B cell (primary cell): ENCODE measurements at regions not wholly inside any gene's neighbourhood (a gene's known extent, or its start where the extent isn't known, plus 50 kb on each side); places are given as distances from the start of the nearest gene placed in this dataset.

ENCODE experiments used
- ATAC-seq: fragments of 200-7000 bp; cut with Tn5 transposase; one replicate; pipeline ENCODE4 v1.10.0; 2021; ENCODE audit warnings: low read depth, mild to moderate bottlenecking, moderate number of reproducible peaks, moderate library complexity
- CTCF ChIA-PET: fragments of 350-600 bp; sonication (Branson Sonifier 250); formaldehyde crosslinking; loops from one replicate; lab custom pipeline; 2021; ENCODE audit warnings: antibody characterized with exemption, inconsistent platforms; lab: Charles Lee
- POLR2A ChIA-PET: fragments of 350-600 bp; sonication (Branson Sonifier 250); formaldehyde crosslinking; loops from one replicate; lab custom pipeline; 2021; ENCODE audit warnings: antibody characterized with exemption; lab: Charles Lee
- DNase-seq: peaks from one replicate; pipeline ENCODE4 v3.0.0; 2013
- H2AFZ ChIP-seq: 2 replicates; pipeline ENCODE4 v1.6.1; 2012; ENCODE audit warnings: mild to moderate bottlenecking, low read depth, low read length; ENCODE audit not compliant: insufficient read depth, poor library complexity, severe bottlenecking
- H3K27ac ChIP-seq, 2 donors: 1 replicate in 1 of 2; 2 replicates in 1 of 2; pipeline ENCODE4 v1.5.1; 2012 to 2013; ENCODE audit warnings: low read length in 2 of 2, mild to moderate bottlenecking in 2 of 2, moderate library complexity in 1 of 2
- H3K27me3 ChIP-seq, 4 experiments: fragments of 200-600 bp in 1 of 4; sonication (generic) in 1 of 4; replicated peaks in 1 of 4; 1 replicate in 2 of 4; 2 replicates in 2 of 4; pipeline versions ENCODE4 v1.6.1 to v1.7.0; 2013 to 2016; ENCODE audit warnings: low read length in 3 of 4, mild to moderate bottlenecking in 2 of 4, mixed read lengths in 1 of 4, moderate library complexity in 1 of 4; ENCODE audit not compliant: insufficient read depth in 4 of 4, control insufficient read depth in 3 of 4; ENCODE audit errors: control extremely low read depth in 1 of 4
- H3K36me3 ChIP-seq, 2 experiments: replicated peaks in 1 of 2; 1 replicate in 1 of 2; 2 replicates in 1 of 2; pipeline versions ENCODE4 v1.6.1 to v1.7.1; 2013; ENCODE audit warnings: low read length in 1 of 2; ENCODE audit not compliant: insufficient read depth in 2 of 2, control insufficient read depth in 1 of 2; ENCODE audit errors: control extremely low read depth in 1 of 2, extremely low read depth in 1 of 2
- H3K4me1 ChIP-seq, 2 donors: fragments of 200-600 bp in 1 of 2; sonication (generic) in 1 of 2; 1 replicate in 1 of 2; 2 replicates in 1 of 2; pipeline versions ENCODE4 v1.5.1 to v1.6.1; 2013 to 2017; ENCODE audit warnings: low read length in 2 of 2; ENCODE audit not compliant: control insufficient read depth in 2 of 2, insufficient read depth in 2 of 2
- H3K4me2 ChIP-seq: replicated peaks from 2 replicates; pipeline ENCODE3; 2012; ENCODE audit warnings: mild to moderate bottlenecking, low read depth, low read length; ENCODE audit not compliant: poor library complexity, severe bottlenecking
- H3K4me3 ChIP-seq, 5 experiments: fragments of 200-600 bp in 1 of 5; sonication (generic) in 1 of 5; 1 replicate in 3 of 5; 2 replicates in 2 of 5; pipeline versions ENCODE4 v1.5.1 to v1.7.0; 2011 to 2016; ENCODE audit warnings: low read length in 4 of 5, mild to moderate bottlenecking in 4 of 5, low read depth in 2 of 5, control low read depth in 1 of 5, moderate library complexity in 1 of 5; ENCODE audit not compliant: insufficient read depth in 1 of 5; ENCODE audit errors: control extremely low read depth in 1 of 5, extremely low read depth in 1 of 5
- H3K79me2 ChIP-seq: fragments of 200-600 bp; sonication (generic); one replicate; pipeline ENCODE4 v1.6.0; 2016; ENCODE audit warnings: low read length; ENCODE audit not compliant: control insufficient read depth, insufficient read depth
- H3K9ac ChIP-seq: fragments of 200-600 bp; sonication (generic); 2 replicates; pipeline ENCODE4 v1.6.1; 2017; ENCODE audit warnings: mild to moderate bottlenecking, low read length, moderate library complexity
- H3K9me3 ChIP-seq, 3 donors: one replicate each; pipeline versions ENCODE4 v1.6.1 to v1.7.1; 2013; ENCODE audit warnings: low read length in 2 of 3; ENCODE audit not compliant: control insufficient read depth in 2 of 3, insufficient read depth in 1 of 3; ENCODE audit errors: control extremely low read depth in 1 of 3
- H4K20me1 ChIP-seq: 2 replicates; pipeline ENCODE4 v1.6.0; 2012; ENCODE audit warnings: mild to moderate bottlenecking, low read length; ENCODE audit not compliant: insufficient read depth, control insufficient read depth, poor library complexity, severe bottlenecking
- H3K27ac Mint-ChIP-seq: one replicate; pipeline ENCODE4 v1.8.0; 2021; ENCODE audit warnings: mixed read lengths
- H3K27me3 Mint-ChIP-seq: one replicate; pipeline ENCODE4 v1.8.0; 2021; ENCODE audit warnings: mixed read lengths
- H3K4me1 Mint-ChIP-seq: one replicate; pipeline ENCODE4 v1.8.0; 2021; ENCODE audit warnings: mixed read lengths
- H3K4me3 Mint-ChIP-seq: one replicate; pipeline ENCODE4 v1.8.0; 2021; ENCODE audit warnings: mixed read lengths
- H3K9me3 Mint-ChIP-seq: one replicate; pipeline ENCODE4 v1.8.0; 2022; ENCODE audit warnings: mixed read lengths; ENCODE audit not compliant: insufficient read depth
- EZH2 ChIP-seq: IDR thresholded peaks from 2 replicates; pipeline ENCODE4 v1.6.1; 2012; ENCODE audit warnings: borderline replicate concordance, low read depth, mild to moderate bottlenecking, moderate library complexity, low read length; ENCODE audit not compliant: insufficient read depth, poor library complexity, severe bottlenecking
- WGBS: methylation state at CpG from one replicate; pipeline ENCODE4 v1.1.5; 2013; ENCODE audit warnings: missing lambda C conversion rate; ENCODE audit not compliant: insufficient coverage; 5-methylcytosine and 5-hydroxymethylcytosine counted together
- intact Hi-C: fragments of 100-400 bp; cut with micrococcal nuclease; formaldehyde crosslinking; loops from one replicate; pipeline ENCODE4 v1.10.0; 2022
- TF ChIP-seq, protein P1 (sequence below): fragments of 200-600 bp; IDR thresholded peaks from one replicate; pipeline ENCODE4 v1.8.0; 2022; ENCODE audit warnings: antibody characterized with exemption, mild to moderate bottlenecking

DNA sequence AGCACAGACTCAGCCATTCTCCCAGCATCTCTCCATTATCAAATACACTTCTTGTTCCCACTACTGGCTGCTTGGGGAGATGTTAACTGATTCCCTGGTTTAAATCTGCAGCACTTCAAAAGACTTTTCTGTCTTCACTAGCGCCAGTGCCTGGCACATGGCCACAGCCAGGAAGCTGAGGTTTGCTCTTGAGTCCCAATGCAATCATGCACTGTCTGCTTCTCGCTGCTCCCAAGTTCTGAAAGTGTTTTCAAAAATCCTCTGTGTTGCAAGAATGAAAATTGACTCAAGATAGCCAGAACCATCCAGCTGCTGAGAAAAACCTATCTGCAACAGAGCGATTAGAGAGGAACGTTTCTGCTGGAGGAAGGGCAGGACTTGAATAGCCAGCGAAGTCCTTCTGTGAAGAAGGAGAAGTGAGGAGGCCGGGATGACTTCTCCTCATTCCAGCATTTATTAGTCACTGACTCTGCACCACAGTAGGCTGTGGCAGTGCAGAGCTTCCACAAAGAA is 358.4 kb upstream of the NR2F2 start:
- no peak overlapping the region for H3K9ac ChIP-seq

DNA sequence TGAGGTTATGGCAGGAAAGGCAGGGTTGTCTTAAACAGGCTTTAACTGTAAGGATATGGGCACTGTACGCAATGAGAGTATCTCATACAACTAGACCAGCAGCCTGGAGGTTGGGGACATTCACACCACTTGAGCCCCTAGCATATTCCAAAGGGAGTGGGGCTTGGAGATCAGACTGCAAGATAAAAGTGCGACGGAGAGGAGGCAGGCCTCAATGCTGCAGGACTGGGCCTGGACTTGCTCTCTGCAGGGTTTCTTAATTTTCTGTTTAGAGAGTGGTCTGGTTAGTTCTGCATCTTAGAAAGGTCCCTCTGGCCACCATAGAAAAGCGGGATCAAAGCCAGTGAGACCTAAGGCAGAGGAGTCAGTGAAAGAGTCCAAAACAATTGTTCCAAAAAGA is 357.7 kb upstream of the NR2F2 start:
- 96% methylated on average over 4 of the region's 4 CpGs for WGBS
- H3K36me3 ChIP-seq, result no peaks in the 10 kb centered on the region
- TF ChIP-seq, protein P1, sequence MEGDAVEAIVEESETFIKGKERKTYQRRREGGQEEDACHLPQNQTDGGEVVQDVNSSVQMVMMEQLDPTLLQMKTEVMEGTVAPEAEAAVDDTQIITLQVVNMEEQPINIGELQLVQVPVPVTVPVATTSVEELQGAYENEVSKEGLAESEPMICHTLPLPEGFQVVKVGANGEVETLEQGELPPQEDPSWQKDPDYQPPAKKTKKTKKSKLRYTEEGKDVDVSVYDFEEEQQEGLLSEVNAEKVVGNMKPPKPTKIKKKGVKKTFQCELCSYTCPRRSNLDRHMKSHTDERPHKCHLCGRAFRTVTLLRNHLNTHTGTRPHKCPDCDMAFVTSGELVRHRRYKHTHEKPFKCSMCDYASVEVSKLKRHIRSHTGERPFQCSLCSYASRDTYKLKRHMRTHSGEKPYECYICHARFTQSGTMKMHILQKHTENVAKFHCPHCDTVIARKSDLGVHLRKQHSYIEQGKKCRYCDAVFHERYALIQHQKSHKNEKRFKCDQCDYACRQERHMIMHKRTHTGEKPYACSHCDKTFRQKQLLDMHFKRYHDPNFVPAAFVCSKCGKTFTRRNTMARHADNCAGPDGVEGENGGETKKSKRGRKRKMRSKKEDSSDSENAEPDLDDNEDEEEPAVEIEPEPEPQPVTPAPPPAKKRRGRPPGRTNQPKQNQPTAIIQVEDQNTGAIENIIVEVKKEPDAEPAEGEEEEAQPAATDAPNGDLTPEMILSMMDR, result no peak
- TF ChIP-seq EZH2, result no peak
- no peaks in the 10 kb centered on the region for H3K79me2 ChIP-seq
- H3K4me3 ChIP-seq, result no peak overlapping the region
- H3K4me2 ChIP-seq, result no peak overlapping the region
- Mint-ChIP-seq H3K27me3 (no peaks in the 10 kb centered on the region), H3K27ac (no peak overlapping the region), H3K4me1 (peaks cover 3% of the 10 kb centered on the region), H3K4me3 (no peak overlapping the region), H3K9me3 (peaks cover 3% of the 10 kb centered on the region)
- H3K4me1 ChIP-seq, result no peaks in the 10 kb centered on the region
- no peaks in the 10 kb centered on the region for H3K27me3 ChIP-seq
- H3K9me3 ChIP-seq, result peaks cover 0 to 8% (median 0%) of the 10 kb centered on the region in 3 donors
- no peak overlapping the region for H3K9ac ChIP-seq
- no peak for DNase-seq
- ATAC-seq, result no peak
- CTCF ChIA-PET, result no interaction called here
- POLR2A ChIA-PET, result no interaction called here
- intact Hi-C loops, result no loop called here
- H2AFZ ChIP-seq, result no peak overlapping the region
- no peak overlapping the region for H3K27ac ChIP-seq
- H4K20me1 ChIP-seq, result no peaks in the 10 kb centered on the region

More for the DNA sequence above, 358.4 kb upstream of the NR2F2 start:
- CTCF ChIA-PET, result no interaction called here
- 48% methylated on average over 6 of the region's 6 CpGs for WGBS
- POLR2A ChIA-PET, result no interaction called here
- Histone ChIP-seq H3K4me1 (no peaks in the 10 kb centered on the region), H3K27ac (no peak overlapping the region), H2AFZ (no peak overlapping the region), H3K36me3 (no peaks in the 10 kb centered on the region), H3K27me3 (no peaks in the 10 kb centered on the region), H4K20me1 (no peaks in the 10 kb centered on the region), H3K4me3 (no peak overlapping the region), H3K79me2 (no peaks in the 10 kb centered on the region), H3K9me3 (peaks cover 0 to 8% (median 0%) of the 10 kb centered on the region in 3 donors), H3K4me2 (no peak overlapping the region)
- H3K27ac Mint-ChIP-seq, result no peak overlapping the region
- H3K27me3 Mint-ChIP-seq, result no peaks in the 10 kb centered on the region
- TF ChIP-seq, protein P1, result no peak
- no peak for TF ChIP-seq EZH2
- peaks cover 3% of the 10 kb centered on the region for H3K9me3 Mint-ChIP-seq
- H3K4me1 Mint-ChIP-seq, result peaks cover 3% of the 10 kb centered on the region
- no peak overlapping the region for H3K4me3 Mint-ChIP-seq
- no peak for ATAC-seq
- no peak for DNase-seq
- intact Hi-C loops, result no loop called here
